Pancreas (tissue), 10 donors: ENCODE measurements at regions not wholly inside any gene's neighbourhood (a gene's known extent, or its start where the extent isn't known, plus 50 kb on each side); places are given as distances from the start of the nearest gene placed in this dataset.
A peak's percentile ranks its signal among the peaks of the same experiment; 100 is the strongest.

Experiments
- ATAC-seq, 4 donors: fragments of 200-7000 bp; cut with Tn5 transposase; one replicate each; pipeline versions ENCODE4 v1.8.0 to v1.9.1; 2020; ENCODE audit warnings: mild to moderate bottlenecking in 4 of 4, moderate library complexity in 4 of 4
- DNase-seq, 6 donors: peaks; one replicate each; pipeline ENCODE4 v3.0.0-alpha.2; 2020
- FAIRE-seq: peaks from 2 replicates; lab custom pipeline; 2012; peaks lifted over from hg19 to GRCh38; lab: Jason Lieb, UNC
- H3K27ac ChIP-seq, 4 donors: fragments of 200-600 bp; sonication (generic); 1 replicate in 3 of 4; 2 replicates in 1 of 4; pipeline versions ENCODE4 v1.5.0 to v1.8.0; 2020
- H3K27me3 ChIP-seq, 4 donors: fragments of 200-600 bp; one replicate each; pipeline ENCODE4 v1.8.0; 2021
- H3K36me3 ChIP-seq, 3 donors: fragments of 200-600 bp; sonication (generic) in 1 of 3; one replicate each; pipeline versions ENCODE4 v1.5.0 to v1.8.0; 2020 to 2021
- H3K4me1 ChIP-seq, 3 donors: fragments of 200-600 bp; one replicate each; pipeline ENCODE4 v1.8.0; 2021
- H3K4me3 ChIP-seq, 4 donors: fragments of 200-600 bp; sonication (generic) in 2 of 4; one replicate each; pipeline versions ENCODE4 v1.5.0 to v1.8.0; 2020 to 2021
- H3K9me3 ChIP-seq, 4 donors: fragments of 200-600 bp; one replicate each; pipeline ENCODE4 v1.8.0; 2021
- WGBS, 2 donors: extraction: QIAGEN DNeasy Blood & Tissue Kit; methylation state at CpG; one replicate each; pipeline ENCODE4 v1.1.7; 2013; 5-methylcytosine and 5-hydroxymethylcytosine counted together
- intact Hi-C, 3 donors: fragments of 100-400 bp; cut with DNase I; formaldehyde crosslinking; loops; one replicate each; pipeline versions ENCODE4 v1.11.1 to v1.14.2; 2022
- TF ChIP-seq, protein P1 (sequence below), 4 donors: fragments of 200-600 bp; sonication (generic) in 3 of 4; IDR thresholded peaks; one replicate each; pipeline versions ENCODE4 v1.5.0 to v1.8.0; 2021; ENCODE audit warnings: antibody characterized with exemption in 4 of 4
- donor health status: healthy with polysubstance abuse.
- donor health status: DM: no; HTN: no; CAD: no; lungs with moderate emphysema.
- donor health status: DM: no; HTN: no; CAD: no.
- donor health status: control.
- donor health status: control.
- donor health status: Bipolar disorder and iron deficiency.
- donor health status: DM: yes; HTN: yes; CAD: no.
- donor health status: DM: no; HTN: no; CAD: no.
- donor health status: DM: no; HTN: no; CAD: no.
- donor health status: DM: yes; HTN: yes; CAD: no.

DNA sequence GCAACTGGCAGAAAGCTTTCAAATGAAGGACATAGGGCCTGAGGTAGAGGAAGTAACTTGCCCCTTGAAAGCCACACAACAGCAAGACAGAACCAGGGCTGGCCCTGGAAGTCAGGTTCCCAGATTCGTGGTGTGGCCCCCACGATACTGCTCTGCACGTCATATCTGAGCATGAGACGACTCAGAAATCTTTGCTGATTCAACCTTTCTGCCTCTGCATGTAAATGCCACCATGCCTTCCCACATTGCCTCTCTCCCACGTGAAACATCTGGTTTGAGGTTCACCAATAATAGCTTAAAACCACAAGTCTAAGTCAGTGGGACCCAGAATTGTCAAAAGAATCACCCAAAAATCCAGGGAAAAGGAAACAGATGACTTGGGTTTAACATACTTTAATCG is 214.0 kb upstream of the TRIB2 start:
- WGBS, 2 donors: 74 to 81% methylated on average over 6 of the region's 6 CpGs
- TF ChIP-seq, protein P1, sequence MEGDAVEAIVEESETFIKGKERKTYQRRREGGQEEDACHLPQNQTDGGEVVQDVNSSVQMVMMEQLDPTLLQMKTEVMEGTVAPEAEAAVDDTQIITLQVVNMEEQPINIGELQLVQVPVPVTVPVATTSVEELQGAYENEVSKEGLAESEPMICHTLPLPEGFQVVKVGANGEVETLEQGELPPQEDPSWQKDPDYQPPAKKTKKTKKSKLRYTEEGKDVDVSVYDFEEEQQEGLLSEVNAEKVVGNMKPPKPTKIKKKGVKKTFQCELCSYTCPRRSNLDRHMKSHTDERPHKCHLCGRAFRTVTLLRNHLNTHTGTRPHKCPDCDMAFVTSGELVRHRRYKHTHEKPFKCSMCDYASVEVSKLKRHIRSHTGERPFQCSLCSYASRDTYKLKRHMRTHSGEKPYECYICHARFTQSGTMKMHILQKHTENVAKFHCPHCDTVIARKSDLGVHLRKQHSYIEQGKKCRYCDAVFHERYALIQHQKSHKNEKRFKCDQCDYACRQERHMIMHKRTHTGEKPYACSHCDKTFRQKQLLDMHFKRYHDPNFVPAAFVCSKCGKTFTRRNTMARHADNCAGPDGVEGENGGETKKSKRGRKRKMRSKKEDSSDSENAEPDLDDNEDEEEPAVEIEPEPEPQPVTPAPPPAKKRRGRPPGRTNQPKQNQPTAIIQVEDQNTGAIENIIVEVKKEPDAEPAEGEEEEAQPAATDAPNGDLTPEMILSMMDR (IDR thresholded peaks at IDR 0.05): no peak
- Histone ChIP-seq H3K27me3 (no peaks in the 10 kb centered on the region), H3K9me3 (no peaks in the 10 kb centered on the region), H3K4me3 (no peak overlapping the region), H3K36me3 (no peaks in the 10 kb centered on the region), H3K4me1 (no peaks in the 10 kb centered on the region), H3K27ac (no peak overlapping the region)
- intact Hi-C loops: no loop called here
- DNase-seq: no peak
- peak in 1 of 4 donors; percentile 19 for ATAC-seq
- no peak for FAIRE-seq

DNA sequence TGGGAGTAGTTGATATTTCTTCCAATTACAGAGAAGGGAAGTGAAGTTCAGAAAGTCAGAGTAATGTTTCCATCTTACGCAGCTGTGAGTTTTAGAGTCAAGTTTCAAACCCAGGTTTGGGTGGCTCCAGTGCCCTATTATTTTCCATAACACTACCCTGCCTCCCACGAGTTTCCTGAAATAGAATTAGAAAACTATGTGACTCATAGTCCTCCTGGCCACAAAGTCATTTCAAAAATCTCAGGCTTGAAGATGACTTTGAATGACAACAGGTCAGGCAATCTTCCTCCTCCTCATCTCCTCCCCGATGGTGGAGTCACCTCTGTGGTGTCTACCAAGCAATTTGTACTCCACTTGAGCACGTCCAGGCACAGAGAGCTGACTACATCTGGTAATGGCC is 212.3 kb upstream of the TRIB2 start:
- ATAC-seq (no peak), FAIRE-seq (no peak), DNase-seq (no peak)
- Histone ChIP-seq H3K4me1 (no peaks in the 10 kb centered on the region), H3K9me3 (no peaks in the 10 kb centered on the region), H3K27me3 (no peaks in the 10 kb centered on the region), H3K36me3 (no peaks in the 10 kb centered on the region), H3K4me3 (no peak overlapping the region), H3K27ac (no peak overlapping the region)
- TF ChIP-seq, protein P1 (IDR thresholded peaks at IDR 0.05): no peak
- 71 to 79% methylated on average over 4 of the region's 4 CpGs for WGBS, 2 donors
- intact Hi-C loops: no loop called here

DNA sequence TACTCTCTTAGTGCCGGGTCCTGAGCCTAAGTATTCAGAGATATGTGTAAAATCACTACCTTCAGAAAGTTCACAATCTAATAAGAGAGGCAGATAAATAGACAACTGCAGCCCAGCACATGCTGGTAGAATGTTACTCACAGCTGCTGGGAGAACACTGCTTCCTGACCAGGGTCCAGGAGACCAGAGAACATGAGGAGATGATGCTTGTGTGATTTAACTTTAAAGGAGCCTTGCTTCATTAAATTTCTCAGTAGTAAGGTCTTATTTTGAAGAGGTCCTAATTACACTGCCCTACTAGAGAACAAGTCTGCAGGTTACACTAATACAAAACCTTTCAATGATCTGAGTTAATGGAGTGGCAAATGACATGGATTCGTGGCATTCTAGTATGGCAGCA is 209.9 kb upstream of the TRIB2 start:
- FAIRE-seq (no peak), ATAC-seq (no peak), DNase-seq (no peak)
- H3K9me3 ChIP-seq: no peaks in the 10 kb centered on the region
- WGBS, 2 donors: 73 to 76% methylated on average over 2 of the region's 2 CpGs
- no peak overlapping the region for H3K4me3 ChIP-seq
- intact Hi-C loops: no loop called here
- TF ChIP-seq, protein P1 (IDR thresholded peaks at IDR 0.05): no peak
- no peaks in the 10 kb centered on the region for H3K36me3 ChIP-seq
- H3K27ac ChIP-seq: no peak overlapping the region
- no peaks in the 10 kb centered on the region for H3K27me3 ChIP-seq
- no peaks in the 10 kb centered on the region for H3K4me1 ChIP-seq

DNA sequence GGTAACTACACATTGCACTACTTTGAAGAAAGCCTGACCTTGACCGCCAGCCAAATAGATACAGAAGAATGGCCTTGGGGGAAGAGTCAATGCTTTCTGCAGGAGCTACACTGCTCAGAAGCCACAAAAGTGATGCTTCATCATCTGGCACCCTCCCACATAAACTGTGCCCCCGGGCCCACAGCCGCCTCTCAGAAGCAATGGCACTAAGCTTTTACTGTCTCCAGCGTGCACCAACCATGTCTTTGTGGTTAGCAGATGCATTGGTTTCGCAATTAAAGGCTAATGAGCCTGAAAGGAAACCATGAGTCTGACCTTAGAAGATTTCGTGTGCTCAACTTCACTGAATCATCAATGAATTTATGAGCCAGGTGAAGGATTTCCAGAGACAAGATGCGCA is 209.4 kb upstream of the TRIB2 start:
- ATAC-seq (no peak), DNase-seq (no peak), FAIRE-seq (no peak)
- no peaks in the 10 kb centered on the region for H3K27me3 ChIP-seq
- intact Hi-C loops: no loop called here
- no peaks in the 10 kb centered on the region for H3K36me3 ChIP-seq
- no peaks in the 10 kb centered on the region for H3K4me1 ChIP-seq
- H3K9me3 ChIP-seq: no peaks in the 10 kb centered on the region
- WGBS, 2 donors: 60 to 78% methylated on average over 7 of the region's 7 CpGs
- TF ChIP-seq, protein P1 (IDR thresholded peaks at IDR 0.05): no peak
- H3K27ac ChIP-seq: no peak overlapping the region
- H3K4me3 ChIP-seq: no peak overlapping the region

DNA sequence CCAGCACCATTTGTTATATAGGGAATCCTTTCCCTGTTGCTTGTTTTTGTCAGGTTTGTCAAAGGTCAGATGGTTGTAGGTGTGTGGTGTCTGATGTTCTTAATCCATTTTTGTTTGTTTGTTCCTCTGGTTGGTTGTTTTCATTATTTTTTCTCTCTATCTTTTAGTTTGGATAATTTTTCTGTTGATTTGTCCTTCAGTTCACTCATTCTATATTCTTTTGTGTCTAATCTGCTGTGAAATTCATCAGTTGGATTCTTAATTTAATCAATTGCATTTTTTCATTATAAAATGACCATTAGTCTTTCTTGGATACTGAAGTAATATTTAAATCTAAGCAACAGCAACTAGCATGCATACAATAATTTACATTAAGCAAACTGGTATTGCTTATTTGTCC is 206.7 kb upstream of the TRIB2 start:
- Histone ChIP-seq H3K4me1 (no peaks in the 10 kb centered on the region), H3K4me3 (no peak overlapping the region), H3K9me3 (no peaks in the 10 kb centered on the region), H3K36me3 (no peaks in the 10 kb centered on the region), H3K27me3 (no peaks in the 10 kb centered on the region), H3K27ac (no peak overlapping the region)
- intact Hi-C loops: no loop called here
- TF ChIP-seq, protein P1 (IDR thresholded peaks at IDR 0.05): no peak
- ATAC-seq (no peak), DNase-seq (no peak), FAIRE-seq (no peak)
